ENCODE measurements at regions not wholly inside any gene's neighbourhood (a gene's known extent, or its start where the extent isn't known, plus 50 kb on each side); places are given as distances from the start of the nearest gene placed in this dataset.

DNA sequence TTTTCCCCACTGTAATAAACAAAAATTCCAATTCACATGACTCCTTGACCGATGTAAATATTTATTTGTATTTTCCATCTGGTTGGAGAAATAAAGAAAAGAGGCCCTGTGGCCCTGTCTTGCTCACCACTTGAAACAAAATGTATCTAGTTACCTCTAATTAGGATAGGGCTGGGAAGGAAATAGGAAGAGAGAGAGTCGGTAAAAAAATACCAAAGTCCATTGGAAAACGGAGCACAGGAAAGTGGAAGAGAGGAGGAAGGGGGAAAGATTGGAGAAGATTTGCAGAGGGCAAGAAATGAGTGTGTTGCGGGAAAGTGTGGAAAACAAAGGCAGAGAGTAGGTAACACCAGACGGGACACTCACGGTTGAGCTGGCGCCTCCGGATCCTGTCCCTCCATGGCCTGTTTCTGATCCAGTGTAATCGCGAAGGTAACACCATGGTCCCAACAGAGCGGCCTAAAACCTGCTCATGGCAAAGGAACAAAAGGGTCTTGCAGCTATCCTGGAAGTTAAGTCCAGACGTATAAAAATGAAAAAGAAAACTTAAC lies 105.8 kb upstream of the RIPOR2 start:
- no peak for FAIRE-seq

DNA sequence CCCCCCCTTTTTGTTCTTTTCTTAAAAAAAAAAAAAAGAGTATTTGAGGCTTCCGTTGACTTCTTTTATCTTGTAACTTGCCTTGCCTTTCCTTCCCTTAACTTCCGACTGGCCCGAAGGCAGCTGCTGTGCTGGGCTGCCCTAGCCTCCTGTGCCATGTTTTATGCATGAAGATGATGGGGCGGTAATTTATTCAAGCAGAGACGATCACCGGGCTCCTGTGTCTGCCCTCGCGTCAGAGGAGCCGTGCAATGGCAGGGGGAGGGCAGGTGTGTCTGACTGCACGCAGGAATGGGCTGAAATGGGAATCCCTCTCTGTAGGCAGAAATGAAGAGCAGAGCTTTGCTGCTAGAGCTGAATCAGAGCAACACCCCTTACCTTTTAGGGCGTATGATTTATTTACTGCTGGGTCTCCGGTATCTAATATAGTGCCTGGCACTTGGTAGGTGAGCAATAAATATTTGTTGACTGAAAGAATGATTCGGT lies 106.3 kb upstream of the RIPOR2 start:
- FAIRE-seq: no peak

- FAIRE-seq: no peak
Observed at GRCh38 chr6:25042536-25042935, 106.8 kb upstream of the RIPOR2 start.

- no peak for FAIRE-seq
Observed at GRCh38 chr6:25042984-25043725, 107.4 kb upstream of the RIPOR2 start.

DNA sequence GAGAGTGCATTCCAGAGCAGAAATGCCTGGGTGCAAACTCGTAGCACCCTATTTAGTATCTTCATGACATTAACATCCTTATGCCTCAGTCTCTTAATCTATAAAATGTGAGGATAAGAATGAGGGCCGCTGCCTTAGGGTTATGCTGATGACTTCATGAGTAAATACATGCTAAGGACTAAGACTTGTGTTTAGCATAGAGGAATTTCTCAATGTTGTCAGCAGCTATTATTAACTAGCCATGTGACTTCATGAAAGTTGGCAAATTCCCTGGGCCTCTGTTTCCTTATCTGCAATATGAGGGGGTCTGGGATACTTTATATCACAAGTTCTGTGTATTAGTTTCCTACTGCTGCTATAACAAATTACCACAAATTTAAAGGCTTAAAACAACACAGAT lies 108.1 kb upstream of the RIPOR2 start:
- no peak for FAIRE-seq

DNA sequence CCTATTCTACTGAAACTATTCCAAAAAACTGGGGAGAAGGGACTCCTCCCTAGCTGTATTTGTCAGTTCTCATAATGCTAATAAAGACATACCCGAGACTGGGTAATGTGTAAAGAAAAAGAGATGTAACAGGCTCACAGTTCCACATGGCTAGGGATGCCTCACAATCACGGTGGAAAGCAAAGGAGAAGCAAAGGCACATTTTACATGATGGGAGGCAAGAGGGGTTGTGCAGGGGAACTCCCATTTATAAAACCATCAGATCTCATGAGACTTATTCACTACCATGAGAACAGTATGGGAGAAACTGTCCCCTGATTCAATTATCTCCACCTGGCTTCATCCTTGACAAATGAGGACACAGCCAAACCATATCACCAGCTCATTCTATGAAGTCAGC lies 111.2 kb upstream of the RIPOR2 start:
- no peak for FAIRE-seq

DNA sequence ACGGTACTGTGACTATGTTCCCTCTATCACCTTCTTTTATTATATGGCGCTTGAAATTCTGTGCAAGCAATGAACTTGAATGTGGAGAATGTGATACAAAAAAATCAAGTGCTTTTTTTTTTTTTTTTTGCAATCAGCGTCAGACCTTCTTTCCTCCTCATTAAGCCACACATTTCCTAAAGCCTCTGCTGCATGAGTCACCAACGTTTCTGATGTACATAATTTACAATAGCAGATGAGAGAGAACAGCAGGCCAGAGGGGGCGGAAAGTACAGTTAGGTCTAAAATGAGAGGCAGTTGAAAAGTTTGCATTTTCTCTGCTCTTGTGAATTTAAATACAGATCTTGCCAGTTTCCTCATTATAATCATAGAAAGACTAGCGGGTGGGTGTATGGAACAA lies 114.6 kb upstream of the RIPOR2 start:
- no peak for FAIRE-seq

GRCh38 chr6:25051083-25051482 lies 115.3 kb upstream of the RIPOR2 start:
- no peak for FAIRE-seq

DNA sequence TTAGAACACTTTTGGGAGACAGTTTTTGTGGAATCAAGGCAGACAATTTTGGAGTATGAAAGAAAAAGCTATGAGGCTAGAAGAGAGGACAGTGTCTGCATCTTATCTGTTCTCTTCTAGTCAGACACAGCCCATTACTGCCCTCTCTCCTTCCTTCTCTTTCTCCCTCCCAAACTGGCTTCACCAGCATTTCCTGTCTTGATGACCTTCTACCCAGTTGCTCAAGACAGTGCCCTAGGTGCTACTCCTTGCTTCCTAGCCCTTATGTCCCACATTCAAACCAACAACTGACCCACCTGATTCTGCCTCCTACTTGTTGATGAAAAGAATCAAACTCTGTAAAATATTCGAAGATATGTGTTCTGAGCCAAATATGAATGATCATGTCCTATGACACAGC lies 116.4 kb upstream of the RIPOR2 start:
- no peak for FAIRE-seq

DNA sequence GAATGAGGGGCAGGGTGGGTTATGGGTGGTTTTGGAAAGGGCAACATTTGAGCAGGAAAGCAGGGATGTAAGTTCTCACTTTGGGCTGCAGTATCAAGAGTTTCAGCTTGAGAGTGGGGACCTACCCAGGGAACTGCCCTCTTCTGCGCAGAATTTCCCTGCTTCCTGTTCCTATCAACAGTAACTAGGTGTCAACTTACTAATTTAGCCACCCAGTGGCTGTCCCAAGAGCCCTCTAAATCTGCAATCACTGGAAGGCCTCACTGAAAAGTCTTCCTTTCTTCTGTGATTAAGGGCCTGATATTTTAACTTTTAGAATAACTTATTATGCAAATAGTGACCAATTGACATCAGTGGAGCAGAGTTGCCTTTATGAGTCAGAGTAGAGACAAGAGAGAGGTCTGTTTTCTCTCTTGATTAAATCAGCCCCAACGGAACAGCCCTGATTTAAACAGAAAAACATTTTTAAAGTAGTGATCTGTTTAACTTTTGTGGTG lies 118.2 kb upstream of the RIPOR2 start:
- no peak for FAIRE-seq

DNA sequence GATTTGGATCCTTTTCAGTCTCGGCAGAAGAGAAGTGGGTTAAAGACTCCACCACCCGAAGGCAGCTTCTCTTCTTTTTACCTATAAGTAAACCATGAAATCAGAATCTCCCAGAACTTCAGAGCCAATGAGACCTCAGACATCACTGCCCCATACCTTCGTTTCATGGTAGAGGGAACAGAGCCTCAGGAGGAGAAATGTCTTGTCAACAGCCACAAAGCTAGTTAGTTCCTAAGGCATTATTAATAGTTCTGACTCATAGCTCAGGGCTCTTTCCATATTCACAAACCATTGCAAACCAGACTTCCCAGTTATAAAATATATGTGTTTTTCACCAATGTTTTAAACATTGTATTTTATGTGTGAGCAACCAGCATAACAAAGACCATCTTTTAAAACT lies 118.7 kb upstream of the RIPOR2 start:
- FAIRE-seq: no peak

DNA sequence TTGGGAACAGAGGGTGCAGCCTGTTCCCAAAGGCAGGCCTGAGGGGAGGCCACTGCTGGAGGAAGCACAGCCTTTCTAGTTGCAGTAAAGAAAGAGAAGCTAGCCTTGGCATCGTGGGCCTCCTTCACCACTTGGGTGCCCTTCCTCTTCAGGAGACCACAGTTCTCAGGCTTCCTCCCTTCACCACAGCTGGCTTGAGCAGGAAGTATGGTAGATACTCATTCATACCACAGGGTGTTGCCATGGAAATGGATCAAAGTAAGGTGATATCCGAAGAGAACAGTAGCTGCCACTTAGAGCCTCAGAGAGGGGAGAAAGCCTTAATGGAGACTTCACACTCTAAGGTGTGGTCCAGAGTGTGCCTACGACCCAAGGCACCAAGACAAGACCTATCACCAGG lies 120.4 kb upstream of the RIPOR2 start:
- no peak for FAIRE-seq

DNA sequence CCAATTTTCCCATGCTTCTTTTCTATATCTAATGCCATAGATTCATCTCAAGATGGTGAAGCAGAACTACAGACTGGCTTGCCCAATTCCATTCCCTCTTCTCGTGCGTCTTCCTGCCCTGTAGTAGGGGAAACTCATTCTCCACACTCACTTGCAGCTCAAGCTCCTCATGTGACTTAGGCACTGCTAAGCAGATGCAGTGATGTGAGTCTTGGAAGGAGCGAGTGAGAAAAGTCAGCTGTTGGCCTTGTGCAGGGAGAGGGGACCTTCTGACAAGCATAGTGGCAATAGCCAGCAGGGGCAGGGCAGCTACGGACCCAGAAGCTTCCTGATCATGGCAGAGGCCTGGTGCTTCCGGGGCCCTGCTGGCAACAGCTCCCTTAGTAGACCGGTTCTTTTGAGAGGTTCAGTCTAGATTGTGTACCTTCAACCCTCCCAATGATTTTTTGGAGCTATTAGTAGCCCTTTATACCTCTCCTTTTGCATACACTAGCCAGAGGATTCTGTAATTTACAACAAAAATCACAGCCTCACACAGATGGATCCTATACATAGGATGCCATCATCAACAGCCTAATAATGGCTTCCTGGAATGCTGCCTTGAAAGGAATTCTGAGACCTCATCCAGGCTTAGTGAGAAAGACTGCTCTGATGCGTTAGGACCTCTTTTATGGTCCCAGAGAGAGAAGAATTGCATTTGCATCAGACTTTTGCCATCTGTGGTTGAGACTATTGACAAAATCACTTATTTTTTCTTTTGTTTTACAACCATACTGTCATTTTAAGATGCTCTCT lies 121.5 kb upstream of the RIPOR2 start:
- no peak for FAIRE-seq

- FAIRE-seq: no peak
Observed at GRCh38 chr6:25058441-25058840, 122.7 kb upstream of the RIPOR2 start.

DNA sequence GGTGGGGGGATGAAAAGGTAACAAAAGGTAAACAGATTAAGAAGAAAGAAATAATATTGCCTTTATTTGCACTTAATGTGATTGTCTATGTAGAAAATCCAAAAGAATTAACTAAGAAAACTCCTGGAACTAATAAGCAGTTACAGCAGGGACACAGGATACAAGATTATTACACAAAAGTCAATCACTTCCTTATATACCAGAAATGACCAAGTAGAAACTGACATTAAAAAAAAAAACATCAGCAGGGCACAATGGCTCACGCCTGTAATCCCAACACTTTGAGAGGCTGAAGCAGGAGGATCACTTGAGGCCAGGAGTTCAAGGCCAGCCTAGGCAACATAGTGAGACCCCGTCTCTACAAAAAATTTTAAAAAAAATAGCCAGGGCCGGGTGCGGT lies 123.2 kb upstream of the RIPOR2 start:
- FAIRE-seq: no peak

DNA sequence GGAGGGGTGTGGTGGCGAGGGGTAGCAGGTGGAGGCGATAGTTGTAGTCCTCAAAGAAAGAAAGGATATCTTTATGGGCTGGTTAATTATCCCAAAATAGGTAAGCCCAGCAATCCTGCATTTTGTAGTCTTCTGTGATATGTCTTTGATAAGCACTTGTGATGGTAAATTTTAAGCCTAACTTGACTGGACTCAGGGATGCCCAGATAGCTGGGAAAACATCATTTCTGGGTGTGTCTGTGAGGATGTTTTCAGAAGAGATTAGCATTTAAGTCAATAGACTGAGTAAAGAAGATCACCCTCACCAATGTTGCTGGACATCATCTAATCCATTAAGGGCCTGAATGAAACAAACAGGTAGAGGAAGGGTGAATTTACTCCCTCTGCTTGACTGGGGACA lies 124.8 kb upstream of the RIPOR2 start:
- FAIRE-seq: no peak

GRCh38 chr6:25061289-25061936 lies 125.7 kb upstream of the RIPOR2 start:
- no peak for FAIRE-seq

GRCh38 chr6:25062070-25062811 lies 126.5 kb upstream of the RIPOR2 start:
- no peak for FAIRE-seq

GRCh38 chr6:25064006-25064405 lies 128.2 kb upstream of the RIPOR2 start:
- FAIRE-seq: no peak

GRCh38 chr6:25065666-25066065 lies 129.9 kb upstream of the RIPOR2 start:
- no peak for FAIRE-seq

DNA sequence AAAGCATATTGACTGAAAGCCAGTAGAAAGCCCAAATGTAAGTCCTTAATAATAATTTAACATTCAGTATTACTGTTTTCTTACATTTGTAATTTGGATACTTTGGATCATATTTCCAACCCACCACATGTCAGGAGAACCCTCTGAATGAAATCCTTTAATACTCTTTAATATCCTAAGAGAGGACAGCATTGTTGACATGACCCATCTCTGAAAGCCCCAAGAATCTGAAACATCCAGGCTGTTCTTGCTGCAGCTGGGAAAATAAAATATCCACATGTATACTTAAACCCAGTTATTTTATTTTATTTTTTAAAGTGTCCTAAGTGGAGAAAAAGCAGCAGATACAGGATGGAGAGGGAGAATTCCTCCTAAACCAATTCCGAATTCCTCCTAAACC lies 130.8 kb upstream of the RIPOR2 start:
- FAIRE-seq: no peak

GRCh38 chr6:25068866-25069265 lies 133.1 kb upstream of the RIPOR2 start:
- no peak for FAIRE-seq
